ENCODE measurements at regions not wholly inside any gene's neighbourhood (a gene's known extent, or its start where the extent isn't known, plus 50 kb on each side); places are given as distances from the start of the nearest gene placed in this dataset.

DNA sequence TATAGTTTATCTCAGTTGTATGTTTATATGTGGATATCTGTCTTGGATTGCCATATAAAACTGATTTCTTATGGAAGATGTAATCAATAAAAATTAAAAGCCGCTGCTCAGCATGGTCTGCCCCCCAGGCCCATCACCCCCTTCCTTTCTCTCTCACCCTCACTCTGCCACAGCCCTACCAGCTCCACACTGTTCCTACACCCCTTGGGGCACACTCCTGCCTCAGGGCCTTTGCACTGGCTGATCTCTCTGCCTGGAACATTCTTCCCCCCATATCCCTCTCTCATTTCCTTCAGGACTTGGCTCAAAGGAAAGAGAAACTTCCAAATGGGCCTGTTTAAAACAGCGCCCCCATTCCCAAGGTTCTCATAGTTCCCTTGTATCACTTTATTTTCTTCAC, 63.1 kb downstream of the LRRC32 start:
- TF ChIP-seq POLR2AphosphoS5 (IDR thresholded peaks at IDR 0.05; ENCODE audit: insufficient read depth, low read depth, low read length) (no peak), MYC (IDR thresholded peaks at IDR 0.05; ENCODE audit: low read depth, low read length) (no peak)
- Histone ChIP-seq H3K27me3 (ENCODE audit: control insufficient read depth in 2 of 2, insufficient read depth in 2 of 2, low read length in 2 of 2) (no peaks in the 10 kb centered on the region), H3K36me3 (ENCODE audit: control insufficient read depth in 2 of 2, extremely low read depth in 1 of 2, insufficient read depth in 2 of 2, low read length in 2 of 2) (no peaks in the 10 kb centered on the region), H2AFZ (ENCODE audit: low read depth, low read length) (no peak overlapping the region), H4K20me1 (replicated peaks; ENCODE audit: control insufficient read depth, extremely low read depth, insufficient read depth, low read length) (no peaks in the 10 kb centered on the region), H3K4me3 (replicated peaks in 1 of 3; ENCODE audit: insufficient read depth in 1 of 3, low read depth in 1 of 3, low read length in 3 of 3) (no peak overlapping the region), H3K4me1 (ENCODE audit: control insufficient read depth, extremely low read depth, insufficient read depth, low read length) (peaks cover 4% of the 10 kb centered on the region), H3K9me3 (replicated peaks; ENCODE audit: control insufficient read depth, insufficient read depth, low read length) (no peaks in the 10 kb centered on the region), H3K9me1 (replicated peaks; ENCODE audit: control insufficient read depth, extremely low read depth, insufficient read depth, low read length) (no peaks in the 10 kb centered on the region), H3K9ac (replicated peaks; ENCODE audit: extremely low read depth, insufficient read depth, low read length) (no peak overlapping the region), H3K79me2 (ENCODE audit: control insufficient read depth, insufficient read depth, low read length) (no peaks in the 10 kb centered on the region), H3K4me2 (ENCODE audit: insufficient read depth, low read length) (no peak overlapping the region), H3K27ac (ENCODE audit: insufficient read depth, low read depth, low read length) (no peak overlapping the region)
- intact Hi-C loops (cut with micrococcal nuclease) (no loop called here), dilution Hi-C loops (cut with MboI; ENCODE audit: extremely low pct_ligation_motif_present, low sequenced_read_pairs) (no loop called here)
- ChIA-PET CTCF (interaction anchor here (0.7 kb wide), 1 partner anchor 27 kb away, joined by 3 read pairs; no protein-coding TSS in a partner anchor), POLR2A (no interaction called here)
- no TSS peak for BruUV-seq (replicated peaks)
- FAIRE-seq = no peak
- no peak for DNase-seq (ENCODE audit: low read depth, low spot score)

DNA sequence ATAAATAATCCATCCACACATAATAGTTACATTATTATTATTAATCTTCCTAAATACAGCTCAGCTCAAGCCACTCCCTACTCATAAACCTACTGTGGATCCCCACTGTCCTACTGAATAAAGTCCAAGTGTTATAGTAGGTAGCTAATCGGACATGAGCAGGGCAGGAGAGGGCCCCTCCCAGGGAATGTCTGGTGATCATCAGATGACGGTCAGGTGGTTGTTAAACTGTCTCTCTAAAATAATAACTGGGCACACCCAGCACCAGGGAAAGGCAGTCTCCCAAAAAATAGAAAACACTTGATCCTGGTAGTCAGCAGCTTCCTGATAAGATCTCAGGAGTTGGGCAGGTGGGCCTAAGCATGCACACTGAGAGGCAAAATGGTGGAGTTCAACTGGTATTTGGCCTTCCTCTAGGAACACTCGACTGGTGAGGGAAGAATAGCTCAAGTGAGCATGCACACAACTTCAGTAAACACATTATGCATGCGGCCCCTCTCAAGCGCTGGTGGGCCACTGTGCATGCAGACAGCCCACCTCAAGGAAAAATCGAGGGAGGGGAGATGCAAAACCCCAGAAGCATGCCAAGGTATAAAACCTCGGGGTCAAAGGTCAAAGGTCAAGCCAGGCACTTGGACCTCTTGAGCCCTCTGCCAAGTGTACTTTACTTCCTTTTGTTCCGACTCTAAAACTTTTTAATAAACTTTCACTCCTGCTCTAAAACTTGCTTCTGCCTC, 65.0 kb downstream of the LRRC32 start:
- intact Hi-C loops (cut with micrococcal nuclease) = no loop called here
- H3K4me3 ChIP-seq (replicated peaks in 1 of 3; ENCODE audit: insufficient read depth in 1 of 3, low read depth in 1 of 3, low read length in 3 of 3) = no peak overlapping the region
- FAIRE-seq (no peak), DNase-seq (ENCODE audit: low read depth, low spot score) (no peak)
- H3K9ac ChIP-seq (replicated peaks; ENCODE audit: extremely low read depth, insufficient read depth, low read length) = no peak overlapping the region
- no peaks in the 10 kb centered on the region for H3K9me1 ChIP-seq (replicated peaks; ENCODE audit: control insufficient read depth, extremely low read depth, insufficient read depth, low read length)
- H4K20me1 ChIP-seq (replicated peaks; ENCODE audit: control insufficient read depth, extremely low read depth, insufficient read depth, low read length) = no peaks in the 10 kb centered on the region
- dilution Hi-C loops (cut with MboI; ENCODE audit: extremely low pct_ligation_motif_present, low sequenced_read_pairs) = no loop called here
- H3K79me2 ChIP-seq (ENCODE audit: control insufficient read depth, insufficient read depth, low read length) = no peaks in the 10 kb centered on the region
- no peak overlapping the region for H3K27ac ChIP-seq (ENCODE audit: insufficient read depth, low read depth, low read length)
- CTCF ChIA-PET = no interaction called here
- no TSS peak for BruUV-seq (replicated peaks)
- peaks cover 9% of the 10 kb centered on the region for H3K4me1 ChIP-seq (ENCODE audit: control insufficient read depth, extremely low read depth, insufficient read depth, low read length)
- H3K27me3 ChIP-seq (ENCODE audit: control insufficient read depth in 2 of 2, insufficient read depth in 2 of 2, low read length in 2 of 2) = no peaks in the 10 kb centered on the region
- H3K9me3 ChIP-seq (replicated peaks; ENCODE audit: control insufficient read depth, insufficient read depth, low read length) = no peaks in the 10 kb centered on the region
- H3K36me3 ChIP-seq (ENCODE audit: control insufficient read depth in 2 of 2, extremely low read depth in 1 of 2, insufficient read depth in 2 of 2, low read length in 2 of 2) = no peaks in the 10 kb centered on the region
- no peak overlapping the region for H2AFZ ChIP-seq (ENCODE audit: low read depth, low read length)
- no peak overlapping the region for H3K4me2 ChIP-seq (ENCODE audit: insufficient read depth, low read length)
- TF ChIP-seq POLR2A (IDR thresholded peaks at IDR 0.05; ENCODE audit: low read depth, low read length) = no peak
- TF ChIP-seq GATA2 (IDR thresholded peaks at IDR 0.05; ENCODE audit: insufficient read depth, insufficient read length, low read depth, low read length) = no peak
- TF ChIP-seq, protein P1, sequence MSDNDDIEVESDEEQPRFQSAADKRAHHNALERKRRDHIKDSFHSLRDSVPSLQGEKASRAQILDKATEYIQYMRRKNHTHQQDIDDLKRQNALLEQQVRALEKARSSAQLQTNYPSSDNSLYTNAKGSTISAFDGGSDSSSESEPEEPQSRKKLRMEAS (IDR thresholded peaks at IDR 0.05; ENCODE audit: insufficient read depth, insufficient read length) = no peak
- TF ChIP-seq FOS (IDR thresholded peaks at IDR 0.05; ENCODE audit: borderline replicate concordance, insufficient read depth, low read length) = no peak
- TF ChIP-seq, protein P2, sequence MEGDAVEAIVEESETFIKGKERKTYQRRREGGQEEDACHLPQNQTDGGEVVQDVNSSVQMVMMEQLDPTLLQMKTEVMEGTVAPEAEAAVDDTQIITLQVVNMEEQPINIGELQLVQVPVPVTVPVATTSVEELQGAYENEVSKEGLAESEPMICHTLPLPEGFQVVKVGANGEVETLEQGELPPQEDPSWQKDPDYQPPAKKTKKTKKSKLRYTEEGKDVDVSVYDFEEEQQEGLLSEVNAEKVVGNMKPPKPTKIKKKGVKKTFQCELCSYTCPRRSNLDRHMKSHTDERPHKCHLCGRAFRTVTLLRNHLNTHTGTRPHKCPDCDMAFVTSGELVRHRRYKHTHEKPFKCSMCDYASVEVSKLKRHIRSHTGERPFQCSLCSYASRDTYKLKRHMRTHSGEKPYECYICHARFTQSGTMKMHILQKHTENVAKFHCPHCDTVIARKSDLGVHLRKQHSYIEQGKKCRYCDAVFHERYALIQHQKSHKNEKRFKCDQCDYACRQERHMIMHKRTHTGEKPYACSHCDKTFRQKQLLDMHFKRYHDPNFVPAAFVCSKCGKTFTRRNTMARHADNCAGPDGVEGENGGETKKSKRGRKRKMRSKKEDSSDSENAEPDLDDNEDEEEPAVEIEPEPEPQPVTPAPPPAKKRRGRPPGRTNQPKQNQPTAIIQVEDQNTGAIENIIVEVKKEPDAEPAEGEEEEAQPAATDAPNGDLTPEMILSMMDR (IDR thresholded peaks at IDR 0.05; ENCODE audit: extremely low read depth in 1 of 2, insufficient read depth in 1 of 2, low read depth in 1 of 2, low read length in 2 of 2) = no peak
- TF ChIP-seq MYC (IDR thresholded peaks at IDR 0.05; ENCODE audit: low read depth, low read length) = no peak
- TF ChIP-seq EZH2 (IDR thresholded peaks at IDR 0.05; ENCODE audit: borderline replicate concordance, low read depth, low read length, severe bottlenecking) = no peak
- TF ChIP-seq JUN (IDR thresholded peaks at IDR 0.05; ENCODE audit: borderline replicate concordance, insufficient read depth, insufficient read length, low read depth) = no peak
- no peak for TF ChIP-seq POLR2AphosphoS5 (IDR thresholded peaks at IDR 0.05; ENCODE audit: insufficient read depth, low read depth, low read length)
- POLR2A ChIA-PET = no interaction called here

All from endothelial cell of umbilical vein (primary cell).